ENCODE measurements at regions not wholly inside any gene's neighbourhood (a gene's known extent, or its start where the extent isn't known, plus 50 kb on each side); places are given as distances from the start of the nearest gene placed in this dataset.

DNA sequence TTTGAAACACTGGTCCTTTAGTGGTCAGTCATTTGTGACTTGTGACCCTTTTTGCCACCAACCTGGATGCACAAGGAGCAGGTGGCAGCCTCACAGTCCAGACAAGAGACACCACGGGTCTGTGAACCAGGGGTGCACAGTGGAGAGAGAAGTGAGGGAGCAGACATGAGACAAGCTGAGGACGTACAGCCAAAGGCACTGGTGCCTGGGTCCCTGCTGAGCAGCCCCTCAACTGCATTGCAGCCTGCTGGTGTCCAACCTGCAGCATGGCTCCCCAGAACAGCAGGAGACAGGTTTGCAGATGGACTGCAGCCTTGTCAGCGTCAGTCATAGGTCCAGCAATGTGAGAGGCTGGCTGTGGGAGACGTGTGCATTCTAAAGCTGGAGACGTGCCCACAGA, 124.2 kb upstream of the FSTL4 start:
- TF ChIP-seq, protein P1, sequence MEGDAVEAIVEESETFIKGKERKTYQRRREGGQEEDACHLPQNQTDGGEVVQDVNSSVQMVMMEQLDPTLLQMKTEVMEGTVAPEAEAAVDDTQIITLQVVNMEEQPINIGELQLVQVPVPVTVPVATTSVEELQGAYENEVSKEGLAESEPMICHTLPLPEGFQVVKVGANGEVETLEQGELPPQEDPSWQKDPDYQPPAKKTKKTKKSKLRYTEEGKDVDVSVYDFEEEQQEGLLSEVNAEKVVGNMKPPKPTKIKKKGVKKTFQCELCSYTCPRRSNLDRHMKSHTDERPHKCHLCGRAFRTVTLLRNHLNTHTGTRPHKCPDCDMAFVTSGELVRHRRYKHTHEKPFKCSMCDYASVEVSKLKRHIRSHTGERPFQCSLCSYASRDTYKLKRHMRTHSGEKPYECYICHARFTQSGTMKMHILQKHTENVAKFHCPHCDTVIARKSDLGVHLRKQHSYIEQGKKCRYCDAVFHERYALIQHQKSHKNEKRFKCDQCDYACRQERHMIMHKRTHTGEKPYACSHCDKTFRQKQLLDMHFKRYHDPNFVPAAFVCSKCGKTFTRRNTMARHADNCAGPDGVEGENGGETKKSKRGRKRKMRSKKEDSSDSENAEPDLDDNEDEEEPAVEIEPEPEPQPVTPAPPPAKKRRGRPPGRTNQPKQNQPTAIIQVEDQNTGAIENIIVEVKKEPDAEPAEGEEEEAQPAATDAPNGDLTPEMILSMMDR (IDR thresholded peaks at IDR 0.05; ENCODE audit: low read depth, low read length) = no peak
- H3K4me3 ChIP-seq (ENCODE audit: low read depth, low read length) = no peak overlapping the region
- in situ Hi-C loops (cut with HindIII; ENCODE audit: low sequenced_read_pairs) = no loop called here
- DNase-seq (ENCODE audit: low read depth, low spot score) = no peak

DNA sequence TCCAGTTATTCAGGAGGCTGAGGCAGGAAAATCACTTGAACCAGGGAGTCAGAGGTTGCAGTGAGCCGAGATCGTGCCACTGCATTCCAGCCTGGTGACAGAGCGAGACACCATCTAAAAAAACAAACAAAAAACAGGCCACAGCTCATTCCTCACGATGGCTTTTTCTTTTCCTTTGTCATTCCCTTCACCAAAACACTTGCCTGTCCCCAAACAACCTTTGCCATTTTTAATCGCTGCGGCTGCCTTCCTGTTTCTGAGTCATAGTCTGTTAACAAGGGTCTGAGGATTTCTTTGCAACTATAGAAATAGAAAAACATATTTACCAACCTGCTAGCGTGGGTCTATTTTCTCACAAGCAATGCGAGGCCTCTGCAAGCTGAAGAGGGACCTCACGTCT, 123.0 kb upstream of the FSTL4 start:
- DNase-seq (ENCODE audit: low read depth, low spot score) = peak; percentile 45
- in situ Hi-C loops (cut with HindIII; ENCODE audit: low sequenced_read_pairs) = no loop called here
- H3K4me3 ChIP-seq (ENCODE audit: low read depth, low read length) = no peak overlapping the region
- TF ChIP-seq, protein P1 (IDR thresholded peaks at IDR 0.05; ENCODE audit: low read depth, low read length) = no peak

DNA sequence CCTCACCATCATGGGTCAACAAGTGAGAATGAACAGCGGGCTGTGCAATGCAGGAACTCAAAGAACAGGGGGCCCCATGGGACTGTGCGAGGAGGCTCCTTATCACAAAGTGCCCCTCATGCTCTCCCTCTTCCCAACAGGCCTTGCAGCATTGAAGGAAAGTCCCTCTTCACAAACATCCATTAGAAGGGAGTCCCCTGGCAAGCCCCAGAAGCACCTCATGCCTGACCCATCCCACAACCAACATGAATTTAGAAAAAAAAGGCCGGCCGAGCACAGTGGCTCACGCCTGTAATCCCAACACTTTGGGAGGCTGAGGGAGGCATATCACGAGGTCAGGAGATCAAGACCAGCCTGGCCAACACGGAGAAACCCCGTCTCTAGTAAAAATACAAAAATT, 122.6 kb upstream of the FSTL4 start:
- in situ Hi-C loops (cut with HindIII; ENCODE audit: low sequenced_read_pairs) = no loop called here
- no peak for DNase-seq (ENCODE audit: low read depth, low spot score)
- no peak overlapping the region for H3K4me3 ChIP-seq (ENCODE audit: low read depth, low read length)
- TF ChIP-seq, protein P1 (IDR thresholded peaks at IDR 0.05; ENCODE audit: low read depth, low read length) = no peak

DNA sequence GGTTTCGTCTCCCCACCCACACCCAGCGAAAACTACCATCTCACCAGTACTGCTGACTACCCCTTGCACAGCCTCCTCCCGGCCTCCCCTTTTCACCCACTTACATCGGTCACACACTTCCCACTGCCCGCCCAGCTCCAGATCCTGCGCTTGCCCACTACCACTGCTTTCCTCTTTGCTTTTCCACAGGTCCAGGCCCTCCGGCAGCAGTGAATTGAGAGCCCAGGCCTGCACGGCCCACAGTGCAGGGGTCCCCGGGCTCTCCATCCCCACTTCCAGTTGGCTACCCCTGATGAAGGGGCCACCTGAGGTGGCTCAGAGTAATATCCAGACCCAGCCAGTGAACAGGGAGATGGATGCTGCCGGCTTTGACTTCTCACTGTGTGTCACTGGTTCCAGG, 120.2 kb upstream of the FSTL4 start:
- TF ChIP-seq, protein P1 (IDR thresholded peaks at IDR 0.05; ENCODE audit: low read depth, low read length) = no peak

DNA sequence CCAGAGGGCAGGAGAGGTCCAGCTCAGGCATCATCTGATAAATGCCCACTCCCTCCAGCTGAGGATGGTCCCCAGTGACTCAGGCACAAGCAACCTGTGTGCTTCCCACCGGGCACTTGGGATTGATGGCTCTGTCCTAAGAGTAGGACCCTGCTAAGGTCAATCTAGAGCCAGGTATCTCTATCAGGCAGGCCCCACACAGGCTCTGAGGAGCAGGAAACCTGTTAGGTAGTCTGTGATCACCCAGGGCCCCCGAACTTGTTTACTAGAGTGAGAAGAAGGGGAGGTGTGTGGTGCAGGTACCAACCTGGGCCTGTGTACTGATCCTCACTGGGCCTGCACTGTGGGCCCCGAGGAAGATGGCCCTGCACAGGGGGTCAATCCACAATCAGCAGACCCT, 119.6 kb upstream of the FSTL4 start:
- H3K4me3 ChIP-seq (ENCODE audit: low read depth, low read length) = no peak overlapping the region

More for the DNA sequence above, 120.2 kb upstream of the FSTL4 start:
- no peak overlapping the region for H3K4me3 ChIP-seq (ENCODE audit: low read depth, low read length)
- DNase-seq (ENCODE audit: low read depth, low spot score) = no peak
- in situ Hi-C loops (cut with HindIII; ENCODE audit: low sequenced_read_pairs) = no loop called here

DNA sequence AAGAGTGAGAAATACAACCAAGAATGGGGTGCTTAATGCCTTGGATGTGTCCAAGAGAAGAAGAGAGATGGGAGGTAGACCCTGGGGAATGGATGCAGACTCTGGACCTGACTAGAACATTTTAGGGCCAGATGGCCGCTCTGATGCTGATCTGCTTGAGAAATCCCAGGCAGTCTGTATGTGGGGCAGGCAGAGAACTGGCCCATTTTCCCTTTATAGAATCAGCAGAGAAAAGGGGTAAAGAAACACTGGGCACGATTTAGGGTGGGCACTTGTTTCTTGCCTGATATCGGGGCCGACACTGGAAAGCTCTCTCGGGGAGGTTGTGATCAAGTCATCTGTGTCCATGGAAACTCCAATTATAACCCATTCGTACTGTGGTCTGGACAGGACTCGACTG, 118.5 kb upstream of the FSTL4 start:
- TF ChIP-seq, protein P1 (IDR thresholded peaks at IDR 0.05; ENCODE audit: low read depth, low read length) = no peak
- no peak for DNase-seq (ENCODE audit: low read depth, low spot score)
- H3K4me3 ChIP-seq (ENCODE audit: low read depth, low read length) = no peak overlapping the region
- in situ Hi-C loops (cut with HindIII; ENCODE audit: low sequenced_read_pairs) = no loop called here

More for the DNA sequence above, 119.6 kb upstream of the FSTL4 start:
- TF ChIP-seq, protein P1 (IDR thresholded peaks at IDR 0.05; ENCODE audit: low read depth, low read length) = no peak
- in situ Hi-C loops (cut with HindIII; ENCODE audit: low sequenced_read_pairs) = no loop called here
- DNase-seq (ENCODE audit: low read depth, low spot score) = no peak

DNA sequence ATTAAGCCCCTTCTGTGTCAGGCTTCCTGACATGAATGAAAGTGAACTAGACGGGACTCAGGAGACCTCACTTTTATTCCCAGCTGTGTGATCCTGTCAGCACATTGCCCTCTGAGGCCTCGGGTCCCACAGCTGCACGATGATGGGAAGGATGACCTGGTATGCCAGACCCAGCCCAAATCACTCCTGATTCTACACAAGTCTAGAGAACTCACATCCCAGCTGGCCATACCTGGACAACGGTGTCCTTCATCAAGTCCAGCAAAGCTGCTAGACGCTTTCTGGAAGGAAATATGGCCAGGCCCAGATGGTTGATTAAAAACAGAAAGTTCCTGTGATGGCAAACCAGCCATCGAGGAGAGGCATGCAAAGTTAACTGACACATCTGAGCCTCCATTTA, 118.0 kb upstream of the FSTL4 start:
- in situ Hi-C loops (cut with HindIII; ENCODE audit: low sequenced_read_pairs) = no loop called here
- no peak overlapping the region for H3K4me3 ChIP-seq (ENCODE audit: low read depth, low read length)
- DNase-seq (ENCODE audit: low read depth, low spot score) = no peak
- TF ChIP-seq, protein P1 (IDR thresholded peaks at IDR 0.05; ENCODE audit: low read depth, low read length) = no peak
